SK-N-SH (cell line): ENCODE measurements at regions not wholly inside any gene's neighbourhood (a gene's known extent, or its start where the extent isn't known, plus 50 kb on each side); places are given as distances from the start of the nearest gene placed in this dataset.

ENCODE experiments used
- CTCF ChIA-PET: fragments of 300-600, 350-600 bp; formaldehyde crosslinking; extraction: SDS; loops from one replicate; lab custom pipeline; 2021; lab: Yijun Ruan, JAX
- POLR2A ChIA-PET: fragments of 350-600 bp; sonication (Branson Sonifier 250); formaldehyde crosslinking; extraction: SDS; loops from one replicate; lab custom pipeline; 2020; ENCODE audit warnings: antibody characterized with exemption, inconsistent platforms; lab: Yijun Ruan, JAX
- DNase-seq: peaks from one replicate; pipeline ENCODE4 v3.0.0; 2012
- H2AFZ ChIP-seq: fragments of 200-600 bp; sonication (generic); 2 replicates; pipeline ENCODE4 v1.8.1; 2016; ENCODE audit warnings: antibody characterized with exemption, mild to moderate bottlenecking, low read depth
- H3F3A ChIP-seq: fragments of 200-600 bp; sonication (generic); replicated peaks from 2 replicates; pipeline ENCODE3; 2016; ENCODE audit warnings: antibody characterized with exemption, mild to moderate bottlenecking; ENCODE audit not compliant: insufficient read depth
- H3K27ac ChIP-seq, 2 experiments: fragments of 200-500 bp in 1 of 2; fragments of 200-600 bp in 1 of 2; sonication (Bioruptor generic) in 1 of 2; sonication (generic), shearing (Covaris generic) in 1 of 2; 2 replicates each; pipeline versions ENCODE4 v1.5.1 to v1.6.1; 2014 to 2016; ENCODE audit warnings: low read depth in 2 of 2, inconsistent platforms in 1 of 2, low read length in 1 of 2, mild to moderate bottlenecking in 1 of 2, mixed read lengths in 1 of 2
- H3K27me3 ChIP-seq: fragments of 200-600 bp; sonication (generic), shearing (Covaris generic); 2 replicates; pipeline ENCODE4 v1.6.1; 2016; ENCODE audit warnings: mixed run types; ENCODE audit not compliant: insufficient read depth
- H3K36me3 ChIP-seq, 2 experiments: fragments of 200-500 bp in 1 of 2; fragments of 200-600 bp in 1 of 2; sonication (Bioruptor generic) in 1 of 2; sonication (generic) in 1 of 2; replicated peaks in 1 of 2; 2 replicates each; pipeline versions ENCODE3 to v1.5.1; 2014 to 2016; ENCODE audit warnings: low read length in 1 of 2, mild to moderate bottlenecking in 1 of 2; ENCODE audit not compliant: insufficient read depth in 2 of 2, control insufficient read depth in 1 of 2
- H3K4me1 ChIP-seq, 2 experiments: fragments of 200-500 bp in 1 of 2; fragments of 200-600 bp in 1 of 2; sonication (Bioruptor generic) in 1 of 2; sonication (generic), shearing (Covaris generic) in 1 of 2; 2 replicates each; pipeline versions ENCODE4 v1.5.1 to v1.6.1; 2014 to 2016; ENCODE audit warnings: low read depth in 1 of 2, low read length in 1 of 2, mixed run types in 1 of 2; ENCODE audit not compliant: insufficient read depth in 2 of 2, control insufficient read depth in 1 of 2
- H3K4me2 ChIP-seq: fragments of 200-600 bp; sonication (generic), shearing (Covaris generic); 2 replicates; pipeline ENCODE4 v1.6.1; 2017; ENCODE audit warnings: mixed run types
- H3K4me3 ChIP-seq, 2 experiments: fragments of 200-500 bp in 1 of 2; fragments of 200-600 bp in 1 of 2; sonication (Bioruptor generic) in 1 of 2; sonication (generic), shearing (Covaris generic) in 1 of 2; 2 replicates each; pipeline versions ENCODE4 v1.5.1 to v1.8.1; 2014 to 2016; ENCODE audit warnings: low read depth in 2 of 2, inconsistent platforms in 1 of 2, low read length in 1 of 2, mild to moderate bottlenecking in 1 of 2, mixed read lengths in 1 of 2, moderate library complexity in 1 of 2
- H3K79me2 ChIP-seq: fragments of 200-600 bp; sonication (generic); 2 replicates; pipeline ENCODE4 v1.8.1; 2017; ENCODE audit warnings: mild to moderate bottlenecking; ENCODE audit not compliant: insufficient read depth
- H3K9ac ChIP-seq: fragments of 200-600 bp; sonication (generic); 2 replicates; pipeline ENCODE4 v1.6.1; 2017; ENCODE audit warnings: mixed run types
- H3K9me2 ChIP-seq: fragments of 200-600 bp; sonication (generic); 2 replicates; pipeline ENCODE4 v1.6.1; 2017; ENCODE audit warnings: mixed run types
- H3K9me3 ChIP-seq: fragments of 200-600 bp; sonication (generic); 2 replicates; pipeline ENCODE4 v1.6.1; 2017; ENCODE audit warnings: mixed run types, mild to moderate bottlenecking, moderate library complexity
- H4K20me1 ChIP-seq: fragments of 200-600 bp; sonication (generic); 2 replicates; pipeline ENCODE4 v1.6.1; 2017; ENCODE audit warnings: mild to moderate bottlenecking, mixed run types; ENCODE audit not compliant: insufficient read depth
- CHD2 ChIP-seq: fragments of 150-350 bp; IDR thresholded peaks from 2 replicates; pipeline ENCODE4 v1.6.1; 2018; ENCODE audit warnings: low read length; ENCODE audit not compliant: partially characterized antibody
- ELF1 ChIP-seq: IDR thresholded peaks from 2 replicates; pipeline ENCODE4 v1.4.0; 2012
- EZH2phosphoT487 ChIP-seq: fragments of 200-600 bp; sonication (generic); IDR thresholded peaks from 2 replicates; pipeline ENCODE4 v1.6.1; 2017; ENCODE audit warnings: low read depth, mixed run types, mild to moderate bottlenecking, antibody characterized with exemption, moderate library complexity, borderline replicate concordance
- FOXJ3 ChIP-seq: sonication (generic); formaldehyde crosslinking; IDR thresholded peaks from 2 replicates; pipeline ENCODE4 v1.5.1; 2020; ENCODE audit warnings: mild to moderate bottlenecking, missing genetic modification reagents
- FOXM1 ChIP-seq: IDR thresholded peaks from 2 replicates; pipeline ENCODE4 v1.4.0; 2012; ENCODE audit warnings: low read depth, mild to moderate bottlenecking
- GABPA ChIP-seq: IDR thresholded peaks from 2 replicates; pipeline ENCODE4 v1.4.0; 2012; ENCODE audit warnings: low read depth, mild to moderate bottlenecking
- MXI1 ChIP-seq: IDR thresholded peaks from 2 replicates; pipeline ENCODE4 v1.6.1; 2012; ENCODE audit warnings: mild to moderate bottlenecking, low read depth, low read length, improper control_type of control experiment
- NFIC ChIP-seq: IDR thresholded peaks from 2 replicates; pipeline ENCODE4 v1.4.0; 2012; ENCODE audit warnings: borderline replicate concordance
- NRF1 ChIP-seq: IDR thresholded peaks from 2 replicates; pipeline ENCODE4 v1.6.1; 2012; ENCODE audit warnings: low read depth, mild to moderate bottlenecking, low read length
- POLR2AphosphoS5 ChIP-seq: IDR thresholded peaks from 2 replicates; pipeline ENCODE4 v1.6.1; 2012; ENCODE audit warnings: low read depth, low read length
- RAD21 ChIP-seq: IDR thresholded peaks from 2 replicates; pipeline ENCODE4 v1.6.1; 2012; ENCODE audit warnings: mild to moderate bottlenecking, low read length
- RXRA ChIP-seq: IDR thresholded peaks from 2 replicates; pipeline ENCODE4 v1.4.0; 2012; ENCODE audit warnings: low read depth, mild to moderate bottlenecking, borderline replicate concordance
- SIN3A ChIP-seq: IDR thresholded peaks from 2 replicates; pipeline ENCODE4 v1.6.1; 2012; ENCODE audit warnings: low read depth, mild to moderate bottlenecking, low read length, moderate library complexity, borderline replicate concordance
- SMC3 ChIP-seq: IDR thresholded peaks from 2 replicates; pipeline ENCODE4 v1.6.1; 2012; ENCODE audit warnings: low read depth, low read length, improper control_type of control experiment
- TAF1 ChIP-seq: IDR thresholded peaks from 2 replicates; pipeline ENCODE4 v1.6.1; 2012; ENCODE audit warnings: low read depth, mild to moderate bottlenecking, low read length, moderate library complexity, borderline replicate concordance
- TCF12 ChIP-seq: IDR thresholded peaks from 2 replicates; pipeline ENCODE4 v1.4.0; 2012
- WGBS: methylation state at CpG from one replicate; pipeline ENCODE4 v1.1.6; 2017; ENCODE audit warnings: low lambda C conversion rate; 5-methylcytosine and 5-hydroxymethylcytosine counted together
- TF ChIP-seq, protein P1 (sequence below): IDR thresholded peaks from 2 replicates; pipeline ENCODE4 v1.4.0; 2012; ENCODE audit warnings: low read depth
- TF ChIP-seq, protein P2 (sequence below): fragments of 150-350 bp; IDR thresholded peaks from 2 replicates; pipeline ENCODE4 v1.6.1; 2017; ENCODE audit warnings: antibody characterized with exemption, low read length, low read depth, borderline replicate concordance
- TF ChIP-seq, protein P3 (sequence below): IDR thresholded peaks from 2 replicates; pipeline ENCODE4 v1.4.0; 2012; ENCODE audit warnings: low read depth, borderline replicate concordance

DNA sequence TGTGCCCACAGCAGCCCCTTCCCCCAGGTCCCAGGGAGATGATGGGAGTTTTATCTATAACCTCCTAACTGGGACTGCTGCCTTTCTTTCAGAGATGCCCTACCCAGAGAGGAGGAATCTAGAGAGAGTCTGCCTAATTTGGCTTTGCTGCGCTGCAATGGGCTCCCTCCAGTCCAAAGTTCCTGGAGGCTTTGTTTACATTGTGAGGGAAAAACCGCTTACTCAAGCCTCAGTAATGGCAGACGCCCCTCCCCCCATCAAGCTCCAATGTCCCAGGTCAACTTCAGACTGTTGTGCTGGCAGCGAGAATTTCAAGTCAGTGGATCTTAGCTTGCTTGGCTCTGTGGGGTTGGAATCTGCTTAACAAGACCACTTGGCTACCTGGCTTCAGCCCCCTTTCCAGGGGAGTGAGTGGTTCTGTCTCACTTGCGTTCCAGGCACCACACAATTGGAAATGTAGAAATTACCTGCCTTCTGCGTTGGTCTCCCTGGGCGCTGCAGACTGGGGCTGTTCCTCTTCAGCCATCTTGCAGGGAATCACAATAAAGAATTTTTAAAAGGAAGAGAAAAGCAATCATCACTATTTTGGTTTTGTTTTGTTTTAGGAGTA lies 262.5 kb downstream of the FOXG1 start:
- H3K4me3 ChIP-seq, result no peak overlapping the region
- CTCF ChIA-PET, result no interaction called here
- no peaks in the 10 kb centered on the region for H3K9me2 ChIP-seq
- no peaks in the 10 kb centered on the region for H3K9me3 ChIP-seq
- POLR2A ChIA-PET, result no interaction called here
- no peaks in the 10 kb centered on the region for H3K79me2 ChIP-seq
- H3K4me2 ChIP-seq, result no peak overlapping the region
- no peaks in the 10 kb centered on the region for H3K27me3 ChIP-seq
- 4% methylated on average over 6 of the region's 7 CpGs for WGBS
- H3K4me1 ChIP-seq, result no peaks in the 10 kb centered on the region
- no peak overlapping the region for H2AFZ ChIP-seq
- no peak overlapping the region for H3K9ac ChIP-seq
- H3F3A ChIP-seq, result no peaks in the 10 kb centered on the region
- H3K36me3 ChIP-seq, result no peaks in the 10 kb centered on the region
- no peaks in the 10 kb centered on the region for H4K20me1 ChIP-seq
- DNase-seq, result no peak
- TF ChIP-seq, protein P1, sequence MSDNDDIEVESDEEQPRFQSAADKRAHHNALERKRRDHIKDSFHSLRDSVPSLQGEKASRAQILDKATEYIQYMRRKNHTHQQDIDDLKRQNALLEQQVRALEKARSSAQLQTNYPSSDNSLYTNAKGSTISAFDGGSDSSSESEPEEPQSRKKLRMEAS, result no peak
- no peak for TF ChIP-seq FOXM1
- no peak for TF ChIP-seq NFIC
- TF ChIP-seq, protein P2, sequence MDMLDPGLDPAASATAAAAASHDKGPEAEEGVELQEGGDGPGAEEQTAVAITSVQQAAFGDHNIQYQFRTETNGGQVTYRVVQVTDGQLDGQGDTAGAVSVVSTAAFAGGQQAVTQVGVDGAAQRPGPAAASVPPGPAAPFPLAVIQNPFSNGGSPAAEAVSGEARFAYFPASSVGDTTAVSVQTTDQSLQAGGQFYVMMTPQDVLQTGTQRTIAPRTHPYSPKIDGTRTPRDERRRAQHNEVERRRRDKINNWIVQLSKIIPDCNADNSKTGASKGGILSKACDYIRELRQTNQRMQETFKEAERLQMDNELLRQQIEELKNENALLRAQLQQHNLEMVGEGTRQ, result no peak
- no peak for TF ChIP-seq EZH2phosphoT487
- TF ChIP-seq TCF12, result no peak
- no peak for TF ChIP-seq SIN3A
- no peak for TF ChIP-seq NRF1
- no peak for TF ChIP-seq GABPA
- no peak for TF ChIP-seq CHD2
- no peak for TF ChIP-seq POLR2AphosphoS5
- TF ChIP-seq RXRA, result no peak
- no peak for TF ChIP-seq FOXJ3
- no peak for TF ChIP-seq SMC3
- no peak for TF ChIP-seq MXI1
- no peak for TF ChIP-seq RAD21
- TF ChIP-seq TAF1, result no peak
- TF ChIP-seq, protein P3, sequence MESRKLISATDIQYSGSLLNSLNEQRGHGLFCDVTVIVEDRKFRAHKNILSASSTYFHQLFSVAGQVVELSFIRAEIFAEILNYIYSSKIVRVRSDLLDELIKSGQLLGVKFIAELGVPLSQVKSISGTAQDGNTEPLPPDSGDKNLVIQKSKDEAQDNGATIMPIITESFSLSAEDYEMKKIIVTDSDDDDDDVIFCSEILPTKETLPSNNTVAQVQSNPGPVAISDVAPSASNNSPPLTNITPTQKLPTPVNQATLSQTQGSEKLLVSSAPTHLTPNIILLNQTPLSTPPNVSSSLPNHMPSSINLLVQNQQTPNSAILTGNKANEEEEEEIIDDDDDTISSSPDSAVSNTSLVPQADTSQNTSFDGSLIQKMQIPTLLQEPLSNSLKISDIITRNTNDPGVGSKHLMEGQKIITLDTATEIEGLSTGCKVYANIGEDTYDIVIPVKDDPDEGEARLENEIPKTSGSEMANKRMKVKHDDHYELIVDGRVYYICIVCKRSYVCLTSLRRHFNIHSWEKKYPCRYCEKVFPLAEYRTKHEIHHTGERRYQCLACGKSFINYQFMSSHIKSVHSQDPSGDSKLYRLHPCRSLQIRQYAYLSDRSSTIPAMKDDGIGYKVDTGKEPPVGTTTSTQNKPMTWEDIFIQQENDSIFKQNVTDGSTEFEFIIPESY, result no peak
- no peak for TF ChIP-seq ELF1
- H3K27ac ChIP-seq, result no peak overlapping the region
